Neural cell (in vitro differentiated cells): ENCODE measurements at regions not wholly inside any gene's neighbourhood (a gene's known extent, or its start where the extent isn't known, plus 50 kb on each side); places are given as distances from the start of the nearest gene placed in this dataset.

Experiments
- H2AFZ ChIP-seq: fragments of 200-600, 300-800 bp; sonication (generic), shearing (Covaris generic); 2 replicates; pipeline ENCODE4 v1.6.0; 2014; ENCODE audit warnings: low read depth, mild to moderate bottlenecking, antibody characterized with exemption, low read length, moderate library complexity
- H3F3A ChIP-seq: fragments of 200-600 bp; shearing (Covaris generic); 2 replicates; pipeline ENCODE4 v1.6.1; 2016; ENCODE audit warnings: mild to moderate bottlenecking, moderate library complexity, mixed read lengths, antibody characterized with exemption, low read length; ENCODE audit not compliant: insufficient read depth, poor library complexity, severe bottlenecking
- H3K27ac ChIP-seq: fragments of 200-600, 300-800 bp; sonication (generic), shearing (Covaris generic); 2 replicates; pipeline ENCODE4 v1.5.1; 2014; ENCODE audit warnings: mild to moderate bottlenecking, low read length, moderate library complexity
- H3K27me3 ChIP-seq: fragments of 300-800, 200-600 bp; sonication (generic), shearing (Covaris generic); 2 replicates; pipeline ENCODE4 v1.6.0; 2014; ENCODE audit warnings: mild to moderate bottlenecking, low read depth, low read length, moderate library complexity; ENCODE audit not compliant: insufficient read depth
- H3K36me3 ChIP-seq: fragments of 300-800, 200-600 bp; sonication (generic), shearing (Covaris generic); 2 replicates; pipeline ENCODE4 v1.5.1; 2014; ENCODE audit warnings: mild to moderate bottlenecking, antibody characterized with exemption, low read length, moderate library complexity; ENCODE audit not compliant: insufficient read depth
- H3K4me2 ChIP-seq: fragments of 300-800, 200-600 bp; sonication (generic), shearing (Covaris generic); 2 replicates; pipeline ENCODE4 v1.6.0; 2014; ENCODE audit warnings: mild to moderate bottlenecking, low read length
- H3K4me3 ChIP-seq: fragments of 300-800, 200-600 bp; sonication (generic), shearing (Covaris generic); 2 replicates; pipeline ENCODE4 v1.5.1; 2014; ENCODE audit warnings: mild to moderate bottlenecking, low read length, moderate library complexity
- H3K79me2 ChIP-seq: fragments of 200-600 bp; shearing (Covaris generic); replicated peaks from 2 replicates; pipeline ENCODE4 v1.6.0; 2014; ENCODE audit warnings: mild to moderate bottlenecking, low read length, moderate library complexity; ENCODE audit not compliant: insufficient read depth
- H3K9ac ChIP-seq: fragments of 300-800, 200-600 bp; sonication (generic), shearing (Covaris generic); 2 replicates; pipeline ENCODE4 v1.6.1; 2016; ENCODE audit warnings: mild to moderate bottlenecking, low read length, mixed read lengths
- H3K9me2 ChIP-seq: fragments of 200-600 bp; shearing (Covaris generic); 2 replicates; pipeline ENCODE4 v1.6.1; 2016; ENCODE audit warnings: mild to moderate bottlenecking, low read length, mixed read lengths; ENCODE audit not compliant: insufficient read depth
- H3K9me3 ChIP-seq: fragments of 200-600, 300-800 bp; sonication (generic), shearing (Covaris generic); 2 replicates; pipeline ENCODE4 v1.6.1; 2016; ENCODE audit warnings: mild to moderate bottlenecking, mixed run types, low read length, moderate library complexity, mixed read lengths
- H4K20me1 ChIP-seq: fragments of 200-600 bp; shearing (Covaris generic); 2 replicates; pipeline ENCODE4 v1.6.1; 2016; ENCODE audit warnings: mild to moderate bottlenecking, mixed run types; ENCODE audit not compliant: insufficient read depth
- EZH2 ChIP-seq: fragments of 200-600, 300-800 bp; shearing (Covaris generic), sonication (generic); IDR thresholded peaks from 2 replicates; pipeline ENCODE4 v1.6.1; 2014; ENCODE audit warnings: antibody characterized with exemption, low read length, borderline replicate concordance, mild to moderate bottlenecking; ENCODE audit not compliant: insufficient read depth, poor library complexity, severe bottlenecking
- POLR2AphosphoS5 ChIP-seq: IDR thresholded peaks from 2 replicates; pipeline ENCODE4 v1.6.1; 2012
- RAD21 ChIP-seq: fragments of 450-650 bp; conservative IDR thresholded peaks from 2 replicates; pipeline ENCODE4 v1.6.1; 2014; ENCODE audit warnings: antibody characterized with exemption, mild to moderate bottlenecking, moderate library complexity
- SMC3 ChIP-seq: fragments of 450-650 bp; conservative IDR thresholded peaks from 2 replicates; pipeline ENCODE4 v1.6.1; 2014; ENCODE audit warnings: antibody characterized with exemption, mild to moderate bottlenecking, moderate library complexity; ENCODE audit not compliant: poor library complexity
- TAF1 ChIP-seq: IDR thresholded peaks from 2 replicates; pipeline ENCODE4 v1.6.1; 2012; ENCODE audit warnings: low read depth
- TF ChIP-seq, protein P1 (sequence below): fragments of 450-650 bp; IDR thresholded peaks from 2 replicates; pipeline ENCODE4 v1.5.1; 2014; ENCODE audit warnings: antibody characterized with exemption, mild to moderate bottlenecking, moderate library complexity; ENCODE audit not compliant: poor library complexity, severe bottlenecking
- TF ChIP-seq, protein P2 (sequence below): IDR thresholded peaks from 2 replicates; pipeline ENCODE4 v1.6.1; 2012; ENCODE audit warnings: borderline replicate concordance

DNA sequence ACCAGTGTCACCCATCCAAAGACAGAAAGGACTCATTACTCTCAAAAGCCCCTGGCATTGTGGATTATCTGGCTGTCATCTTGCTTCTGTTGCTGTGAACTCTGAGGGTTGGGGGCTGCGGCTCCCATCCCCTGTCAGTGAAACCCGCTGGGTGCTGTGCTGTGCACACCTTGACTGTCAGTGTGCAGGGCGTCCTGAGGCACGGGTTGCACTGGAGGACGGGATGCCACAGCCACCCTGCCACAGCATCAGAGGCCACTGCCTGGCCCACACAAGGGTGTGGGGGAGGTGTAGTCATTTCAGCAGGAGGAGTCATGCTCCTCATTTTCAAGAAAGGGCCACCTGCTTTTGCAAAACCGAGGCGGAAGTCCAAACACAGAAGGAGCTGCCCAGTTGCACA is 245.8 kb downstream of the GLRX3 start:
- Histone ChIP-seq H4K20me1 (no peaks in the 10 kb centered on the region), H3K9ac (no peak overlapping the region), H3K9me2 (no peaks in the 10 kb centered on the region), H3K36me3 (no peaks in the 10 kb centered on the region), H3K4me3 (no peak overlapping the region), H3K27me3 (no peaks in the 10 kb centered on the region), H3K9me3 (no peaks in the 10 kb centered on the region), H3K79me2 (no peaks in the 10 kb centered on the region), H2AFZ (no peak overlapping the region), H3K4me2 (no peak overlapping the region), H3K27ac (no peak overlapping the region), H3F3A (no peaks in the 10 kb centered on the region)
- TF ChIP-seq EZH2 (no peak), TAF1 (no peak), POLR2AphosphoS5 (no peak), RAD21 (no peak), SMC3 (no peak)
- TF ChIP-seq, protein P1, sequence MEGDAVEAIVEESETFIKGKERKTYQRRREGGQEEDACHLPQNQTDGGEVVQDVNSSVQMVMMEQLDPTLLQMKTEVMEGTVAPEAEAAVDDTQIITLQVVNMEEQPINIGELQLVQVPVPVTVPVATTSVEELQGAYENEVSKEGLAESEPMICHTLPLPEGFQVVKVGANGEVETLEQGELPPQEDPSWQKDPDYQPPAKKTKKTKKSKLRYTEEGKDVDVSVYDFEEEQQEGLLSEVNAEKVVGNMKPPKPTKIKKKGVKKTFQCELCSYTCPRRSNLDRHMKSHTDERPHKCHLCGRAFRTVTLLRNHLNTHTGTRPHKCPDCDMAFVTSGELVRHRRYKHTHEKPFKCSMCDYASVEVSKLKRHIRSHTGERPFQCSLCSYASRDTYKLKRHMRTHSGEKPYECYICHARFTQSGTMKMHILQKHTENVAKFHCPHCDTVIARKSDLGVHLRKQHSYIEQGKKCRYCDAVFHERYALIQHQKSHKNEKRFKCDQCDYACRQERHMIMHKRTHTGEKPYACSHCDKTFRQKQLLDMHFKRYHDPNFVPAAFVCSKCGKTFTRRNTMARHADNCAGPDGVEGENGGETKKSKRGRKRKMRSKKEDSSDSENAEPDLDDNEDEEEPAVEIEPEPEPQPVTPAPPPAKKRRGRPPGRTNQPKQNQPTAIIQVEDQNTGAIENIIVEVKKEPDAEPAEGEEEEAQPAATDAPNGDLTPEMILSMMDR: no peak
- TF ChIP-seq, protein P2, sequence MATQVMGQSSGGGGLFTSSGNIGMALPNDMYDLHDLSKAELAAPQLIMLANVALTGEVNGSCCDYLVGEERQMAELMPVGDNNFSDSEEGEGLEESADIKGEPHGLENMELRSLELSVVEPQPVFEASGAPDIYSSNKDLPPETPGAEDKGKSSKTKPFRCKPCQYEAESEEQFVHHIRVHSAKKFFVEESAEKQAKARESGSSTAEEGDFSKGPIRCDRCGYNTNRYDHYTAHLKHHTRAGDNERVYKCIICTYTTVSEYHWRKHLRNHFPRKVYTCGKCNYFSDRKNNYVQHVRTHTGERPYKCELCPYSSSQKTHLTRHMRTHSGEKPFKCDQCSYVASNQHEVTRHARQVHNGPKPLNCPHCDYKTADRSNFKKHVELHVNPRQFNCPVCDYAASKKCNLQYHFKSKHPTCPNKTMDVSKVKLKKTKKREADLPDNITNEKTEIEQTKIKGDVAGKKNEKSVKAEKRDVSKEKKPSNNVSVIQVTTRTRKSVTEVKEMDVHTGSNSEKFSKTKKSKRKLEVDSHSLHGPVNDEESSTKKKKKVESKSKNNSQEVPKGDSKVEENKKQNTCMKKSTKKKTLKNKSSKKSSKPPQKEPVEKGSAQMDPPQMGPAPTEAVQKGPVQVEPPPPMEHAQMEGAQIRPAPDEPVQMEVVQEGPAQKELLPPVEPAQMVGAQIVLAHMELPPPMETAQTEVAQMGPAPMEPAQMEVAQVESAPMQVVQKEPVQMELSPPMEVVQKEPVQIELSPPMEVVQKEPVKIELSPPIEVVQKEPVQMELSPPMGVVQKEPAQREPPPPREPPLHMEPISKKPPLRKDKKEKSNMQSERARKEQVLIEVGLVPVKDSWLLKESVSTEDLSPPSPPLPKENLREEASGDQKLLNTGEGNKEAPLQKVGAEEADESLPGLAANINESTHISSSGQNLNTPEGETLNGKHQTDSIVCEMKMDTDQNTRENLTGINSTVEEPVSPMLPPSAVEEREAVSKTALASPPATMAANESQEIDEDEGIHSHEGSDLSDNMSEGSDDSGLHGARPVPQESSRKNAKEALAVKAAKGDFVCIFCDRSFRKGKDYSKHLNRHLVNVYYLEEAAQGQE: no peak

DNA sequence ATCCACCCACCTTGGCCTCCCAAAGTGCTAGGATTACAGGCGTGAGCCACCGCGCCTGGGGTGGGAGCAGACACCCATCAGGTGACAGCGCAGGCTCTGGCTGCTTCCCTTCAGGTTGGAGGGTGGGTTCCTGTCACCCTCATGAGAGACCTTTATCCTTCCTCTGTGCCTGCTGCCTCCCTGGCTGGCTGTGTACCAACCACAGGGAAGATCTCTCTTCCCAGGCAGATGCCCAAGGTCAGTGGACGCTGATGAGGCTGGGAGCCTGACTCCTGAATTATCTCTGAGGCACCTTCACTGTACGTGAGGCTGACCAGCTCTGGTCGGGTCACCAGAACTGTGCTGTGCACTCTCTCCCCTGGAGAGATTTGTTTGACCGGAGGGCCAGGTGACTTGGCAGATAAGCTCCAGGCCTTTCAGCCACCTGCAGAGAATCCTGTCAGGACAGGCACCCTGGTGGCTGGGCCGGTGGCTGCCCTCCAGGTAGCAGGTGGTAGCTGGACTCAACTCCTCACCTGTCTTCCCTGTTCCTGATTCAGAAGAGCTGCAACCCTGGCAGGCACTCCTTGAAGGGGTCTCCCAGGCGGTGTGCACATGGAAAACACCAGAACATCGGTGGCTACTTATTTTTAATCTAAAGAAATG is 251.9 kb downstream of the GLRX3 start:
- Histone ChIP-seq H3K79me2 (no peaks in the 10 kb centered on the region), H3K36me3 (no peaks in the 10 kb centered on the region), H3K27me3 (no peaks in the 10 kb centered on the region), H3F3A (no peaks in the 10 kb centered on the region), H3K4me3 (no peak overlapping the region), H3K27ac (no peak overlapping the region), H3K9me3 (no peaks in the 10 kb centered on the region), H4K20me1 (no peaks in the 10 kb centered on the region), H3K9me2 (no peaks in the 10 kb centered on the region), H3K9ac (no peak overlapping the region), H3K4me2 (no peak overlapping the region), H2AFZ (no peak overlapping the region)
- no peak for TF ChIP-seq TAF1

DNA sequence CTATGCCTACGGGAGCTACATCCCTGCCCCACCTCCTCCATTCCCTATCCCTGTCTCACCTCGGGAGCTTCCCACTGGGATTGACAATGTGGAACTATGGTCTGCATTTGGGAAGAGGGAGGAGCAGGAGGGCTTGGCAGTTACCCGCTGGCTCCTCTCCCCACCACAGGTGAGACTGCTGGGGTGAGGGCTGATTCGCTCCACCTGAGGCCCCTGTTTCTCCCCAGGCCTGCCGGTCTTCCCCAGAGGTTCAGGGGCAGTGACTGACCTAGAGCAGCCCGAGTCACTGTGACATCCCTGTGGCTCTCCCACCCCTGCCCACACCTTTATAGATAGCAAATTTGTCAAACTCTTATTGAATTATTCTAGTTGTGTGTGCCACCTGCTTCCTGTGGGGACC is 252.6 kb downstream of the GLRX3 start:
- Histone ChIP-seq H3K4me3 (no peak overlapping the region), H3K9ac (no peak overlapping the region), H3K27ac (no peak overlapping the region), H3K79me2 (no peaks in the 10 kb centered on the region), H3K9me3 (no peaks in the 10 kb centered on the region), H3K36me3 (no peaks in the 10 kb centered on the region), H4K20me1 (no peaks in the 10 kb centered on the region), H2AFZ (no peak overlapping the region), H3K27me3 (no peaks in the 10 kb centered on the region), H3K4me2 (no peak overlapping the region), H3F3A (no peaks in the 10 kb centered on the region), H3K9me2 (no peaks in the 10 kb centered on the region)
- TF ChIP-seq EZH2 (no peak), TAF1 (no peak), POLR2AphosphoS5 (no peak), RAD21 (no peak), SMC3 (no peak)
- TF ChIP-seq, protein P1: no peak
- TF ChIP-seq, protein P2: no peak
